Renal cortex interstitium (tissue), 11 donors: ENCODE measurements at regions not wholly inside any gene's neighbourhood (a gene's known extent, or its start where the extent isn't known, plus 50 kb on each side); places are given as distances from the start of the nearest gene placed in this dataset.

Experiments
- DNase-seq, 11 donors: peaks; one replicate each; pipeline ENCODE4 v3.0.0-alpha.2; 2013; ENCODE audit warnings: low read depth in 9 of 11, low spot score in 4 of 11; ENCODE audit errors: extremely low read depth in 1 of 11

DNA sequence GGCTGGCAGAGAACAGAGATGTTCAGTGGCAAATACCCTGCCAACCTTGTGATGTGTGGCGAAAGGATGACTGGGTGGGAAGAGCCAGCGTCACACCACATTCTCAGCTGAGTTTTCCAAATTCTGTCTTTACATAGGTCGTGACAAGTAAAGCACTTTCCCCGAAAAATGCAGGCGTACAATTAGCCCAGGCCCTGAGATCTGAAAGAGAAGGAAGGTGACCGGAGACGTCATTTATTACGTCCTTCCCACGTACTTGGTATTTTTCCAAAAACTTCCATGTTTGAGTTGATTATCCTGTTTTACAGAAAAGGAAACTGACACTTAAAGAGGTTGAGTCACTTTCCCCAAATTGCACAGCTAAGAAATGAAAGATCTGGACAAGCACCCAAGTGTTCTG is 413.3 kb downstream of the PRDM2 start:
- DNase-seq: no peak

- peak; percentile 23 to 61 (median 40) for DNase-seq
Measured at GRCh38 chr1:14113841-14114567, 414.0 kb downstream of the PRDM2 start.

- no peak for DNase-seq
Measured at GRCh38 chr1:14115976-14116375, 416.0 kb downstream of the PRDM2 start.

DNA sequence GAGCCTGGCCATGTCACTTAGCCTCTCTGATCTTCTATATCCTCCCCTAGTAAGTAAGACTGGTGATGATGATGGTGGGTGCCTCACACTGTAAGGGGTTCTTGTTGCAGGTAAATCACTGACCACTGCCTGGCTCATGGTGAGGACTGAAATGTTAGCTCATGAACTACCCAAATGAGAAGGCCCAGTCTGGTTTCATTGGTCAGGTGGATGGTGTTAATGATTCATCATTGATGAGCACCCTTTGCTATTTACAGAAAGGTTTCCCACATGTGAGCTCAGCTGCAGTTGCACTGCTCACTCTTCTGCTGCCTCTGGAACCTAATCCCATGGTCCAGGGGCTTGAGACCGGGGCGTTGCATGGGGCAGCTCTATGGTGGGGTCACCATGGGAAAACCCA is 417.7 kb downstream of the PRDM2 start:
- DNase-seq: no peak

DNA sequence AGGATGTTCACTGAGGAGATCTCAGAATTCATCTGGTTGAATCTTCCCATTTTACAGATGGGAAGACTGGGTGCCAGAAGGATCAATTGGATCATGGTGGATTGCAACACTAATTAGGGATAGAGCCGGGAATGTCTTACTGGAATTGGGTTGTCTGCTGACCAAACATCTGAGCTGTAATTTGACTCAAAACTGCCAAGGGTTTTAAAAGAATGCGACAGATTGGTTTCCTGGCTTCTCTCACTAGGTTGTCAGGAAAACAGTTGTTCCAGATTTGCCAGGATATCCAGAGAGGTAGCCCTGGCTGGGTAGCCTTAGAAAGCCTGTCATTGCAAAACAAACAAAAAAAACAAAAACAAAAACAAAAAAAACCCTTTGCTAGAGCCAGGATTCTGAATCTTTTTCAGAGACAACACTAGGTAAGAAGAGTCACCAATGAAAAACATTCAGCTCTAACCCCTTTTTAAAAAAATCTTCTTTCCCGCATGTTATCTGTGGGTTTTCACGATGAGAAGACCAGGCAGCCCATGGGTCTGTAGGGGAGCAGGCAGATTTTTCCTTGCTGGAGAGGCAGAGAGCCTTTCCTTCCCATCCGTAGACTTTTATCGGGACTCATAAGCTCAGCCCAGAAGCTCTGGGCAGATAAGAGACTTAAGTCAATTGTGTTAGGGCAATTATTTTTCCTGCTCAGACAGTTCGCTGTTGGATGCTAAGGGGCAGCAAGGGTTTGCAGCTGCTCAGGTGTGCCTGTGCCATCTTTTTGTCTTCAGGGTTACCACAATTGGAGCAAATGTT is 418.9 kb downstream of the PRDM2 start:
- DNase-seq: no peak

- no peak for DNase-seq
Measured at GRCh38 chr1:14120895-14121294, 420.9 kb downstream of the PRDM2 start.

DNA sequence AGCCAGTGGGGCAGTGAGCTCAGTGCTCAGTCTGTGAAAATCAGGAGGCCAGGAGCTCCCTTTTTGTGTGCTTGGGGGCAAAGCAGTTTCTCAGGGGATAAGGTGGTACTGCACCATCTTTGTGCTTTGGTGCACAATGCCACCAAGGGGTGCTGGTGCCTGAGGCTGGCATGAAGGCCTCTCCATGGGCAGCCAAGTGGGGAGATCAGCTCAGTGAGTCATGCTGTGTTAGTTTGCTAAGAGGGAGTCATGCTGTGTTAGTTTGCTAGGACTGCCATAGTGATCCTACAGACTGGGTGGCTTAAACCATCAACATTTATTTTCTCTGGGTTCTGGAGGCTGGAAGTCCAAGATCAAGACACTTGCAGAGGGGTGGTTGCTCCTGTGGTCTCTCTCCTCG is 428.1 kb downstream of the PRDM2 start:
- DNase-seq: no peak

DNA sequence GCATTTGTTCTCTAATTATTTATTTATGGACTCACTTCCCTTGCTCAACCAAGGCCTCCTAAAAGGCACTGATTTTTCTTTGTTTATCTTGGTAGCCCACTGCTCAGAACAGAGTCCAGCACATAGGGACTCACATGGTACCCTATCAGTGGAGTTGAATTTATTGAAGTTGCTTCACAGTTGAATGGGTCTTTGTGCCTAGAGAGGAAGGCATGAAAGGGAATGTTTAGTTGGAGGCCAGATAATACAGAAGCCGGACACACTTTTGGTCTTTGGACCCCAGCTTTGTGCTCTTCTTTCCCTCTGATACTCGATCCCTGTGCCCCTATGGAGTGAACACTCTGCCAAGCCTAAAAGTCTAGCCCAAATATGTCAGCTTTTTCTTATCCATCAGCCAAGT is 429.0 kb downstream of the PRDM2 start:
- no peak for DNase-seq

- DNase-seq: no peak
Measured at GRCh38 chr1:14135070-14135469, 435.1 kb downstream of the PRDM2 start.

DNA sequence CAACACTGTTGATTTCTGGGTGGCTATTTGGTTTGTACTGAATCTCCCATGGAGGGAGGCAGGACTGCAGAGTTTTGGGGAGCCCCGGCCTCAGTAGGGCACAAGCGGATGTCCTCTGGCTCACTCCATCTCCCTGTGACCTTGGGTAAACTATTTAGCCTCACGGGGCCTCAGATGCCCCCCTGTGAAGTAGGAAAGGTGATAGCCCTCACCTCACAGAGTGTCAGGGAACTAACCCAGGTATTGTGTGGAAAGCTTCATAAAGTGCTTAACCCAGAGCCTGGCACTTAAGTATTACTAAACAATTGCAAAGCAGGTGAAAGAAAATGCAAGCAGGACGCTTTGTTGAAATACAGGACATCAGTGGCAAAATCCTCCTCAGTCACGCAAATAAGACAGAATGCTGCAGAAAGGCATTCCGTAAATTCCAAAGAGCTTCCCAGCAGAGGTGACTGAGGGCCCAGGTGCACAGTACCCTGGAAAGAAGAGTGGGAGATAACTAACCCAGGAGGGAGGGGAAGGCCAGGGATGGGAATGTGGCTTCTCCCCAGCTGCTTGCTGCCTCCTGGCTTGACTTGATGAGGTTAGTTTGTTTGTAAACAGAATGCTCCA is 436.3 kb downstream of the PRDM2 start:
- DNase-seq: no peak

GRCh38 chr1:14136881-14137280 is 436.9 kb downstream of the PRDM2 start:
- DNase-seq: no peak

DNA sequence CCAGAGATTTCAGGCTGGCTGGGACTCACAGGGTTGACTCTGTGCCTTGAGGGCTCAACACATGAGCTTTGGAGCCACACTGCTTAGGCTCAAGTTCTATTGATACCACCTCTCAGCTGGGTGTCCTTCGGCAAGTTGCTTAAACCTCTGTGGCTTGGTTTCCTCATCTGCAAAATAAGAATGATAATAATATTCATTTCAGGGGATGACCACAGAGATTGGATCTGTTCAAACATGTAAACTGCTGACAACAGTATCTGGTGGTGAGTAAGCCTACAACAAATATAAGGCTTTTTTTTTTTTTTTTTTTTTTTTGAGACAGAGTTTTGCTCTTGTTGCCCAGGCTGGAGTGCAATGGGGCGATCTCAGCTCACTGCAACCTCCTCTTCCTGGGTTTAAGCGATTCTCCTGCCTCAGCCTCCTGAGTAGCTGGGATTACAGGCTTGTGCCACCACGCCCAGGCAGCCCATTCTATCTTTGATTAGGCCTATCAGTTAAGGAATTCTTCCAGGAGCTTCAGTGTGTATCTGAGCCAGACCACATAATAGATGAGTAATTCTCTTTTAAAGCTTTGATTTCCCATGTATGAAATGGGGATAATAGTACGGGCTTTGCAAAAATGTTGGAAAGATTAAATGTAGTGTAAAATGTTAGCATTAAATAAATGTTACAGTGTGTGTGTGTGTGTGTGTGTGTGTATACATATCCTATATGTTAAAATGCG is 437.6 kb downstream of the PRDM2 start:
- no peak for DNase-seq

GRCh38 chr1:14138135-14138506 is 438.1 kb downstream of the PRDM2 start:
- DNase-seq: no peak

DNA sequence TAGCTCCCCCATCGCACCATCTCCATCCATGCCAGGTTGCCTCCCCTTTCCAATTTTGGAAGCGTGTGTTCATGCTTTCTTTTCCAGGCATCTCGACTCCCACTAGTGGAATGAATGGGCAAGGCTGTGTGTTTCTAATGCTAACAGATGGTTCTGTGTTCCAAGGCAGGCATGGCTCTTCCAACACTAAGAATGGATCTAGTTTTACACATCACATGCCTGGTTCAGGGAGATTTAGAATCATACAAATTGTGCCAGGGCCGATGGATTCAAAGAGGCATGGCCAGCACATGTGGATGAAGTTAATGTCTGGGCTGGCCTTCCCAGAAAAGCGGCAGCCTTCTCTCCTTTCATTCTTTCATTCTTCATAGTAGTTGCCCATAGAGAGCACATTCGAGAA is 438.7 kb downstream of the PRDM2 start:
- DNase-seq: no peak

GRCh38 chr1:14140831-14141401 is 440.9 kb downstream of the PRDM2 start:
- DNase-seq: no peak

GRCh38 chr1:14141656-14142055 is 441.7 kb downstream of the PRDM2 start:
- DNase-seq: no peak

DNA sequence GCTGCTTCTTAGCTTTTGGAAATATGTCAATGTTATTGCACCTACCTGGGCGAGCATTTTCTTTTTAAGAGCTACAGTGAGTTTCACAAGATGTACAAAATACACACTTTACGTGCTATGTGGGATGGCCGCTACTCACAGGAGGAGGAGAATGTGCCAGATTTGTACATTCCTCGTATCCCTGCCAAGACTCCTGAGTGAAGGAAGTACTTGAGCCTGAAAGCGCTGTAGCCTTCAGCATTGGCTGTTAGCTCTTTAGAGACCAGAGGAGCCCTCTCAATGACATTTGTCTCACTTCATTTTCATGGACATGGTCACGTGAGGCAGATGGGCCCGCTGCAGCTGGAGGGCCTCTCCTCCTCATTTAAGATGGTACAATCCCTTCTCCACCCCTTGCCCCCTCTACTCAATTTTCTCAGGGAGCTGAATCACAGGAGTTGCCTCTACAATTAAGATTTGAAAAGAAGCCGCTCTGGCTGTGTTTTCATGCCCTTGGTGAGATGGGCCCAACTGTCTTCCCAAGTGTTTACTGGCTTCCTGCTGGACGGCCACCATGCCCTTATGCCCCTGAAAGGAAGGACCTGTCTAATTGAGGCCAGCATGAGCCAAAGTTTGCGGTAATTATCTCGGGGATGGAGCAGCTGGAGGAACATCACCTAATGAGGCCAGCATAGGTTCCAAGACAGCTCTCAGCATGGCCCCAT is 442.6 kb downstream of the PRDM2 start:
- DNase-seq: peak in 1 of 11 donors; percentile 21

DNA sequence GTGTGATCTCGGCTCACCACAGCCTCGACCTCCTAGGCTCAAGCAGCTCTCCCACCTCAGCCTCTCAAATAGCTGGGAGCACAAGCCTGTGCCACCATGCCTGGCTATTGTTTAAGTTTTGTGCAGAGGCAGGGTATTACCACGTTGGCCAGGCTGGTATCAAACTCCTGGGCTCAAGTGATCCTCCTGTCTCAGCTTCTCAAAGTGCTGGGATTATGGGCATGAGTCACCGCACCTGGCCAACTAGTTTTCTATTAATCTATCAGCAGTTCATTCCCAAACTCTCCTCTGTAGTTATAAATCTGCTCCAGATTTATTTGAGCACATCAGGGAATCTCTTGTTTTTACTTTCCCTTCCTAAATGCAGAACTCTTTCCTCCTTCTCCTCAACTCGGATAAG is 443.8 kb downstream of the PRDM2 start:
- DNase-seq: no peak

DNA sequence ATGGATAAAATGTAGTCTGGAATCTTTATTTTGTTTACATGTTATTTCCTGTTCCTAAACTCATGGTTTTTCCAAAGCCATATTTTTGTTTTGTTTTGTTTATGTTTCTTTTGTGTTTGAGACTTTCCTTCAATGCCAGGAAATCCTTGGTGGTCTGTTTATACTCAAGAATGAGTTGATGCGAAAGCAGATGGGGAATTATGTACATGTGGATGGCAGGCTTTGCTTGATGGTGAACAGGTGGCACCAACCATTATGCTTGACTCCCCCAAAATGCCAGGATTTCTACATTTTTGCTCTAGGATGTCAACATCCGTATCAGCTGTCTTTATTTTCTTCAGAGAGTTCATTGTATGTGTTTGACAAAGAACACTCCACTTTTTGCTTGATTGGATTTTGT is 448.5 kb downstream of the PRDM2 start:
- DNase-seq: no peak
